ENCODE measurements at regions not wholly inside any gene's neighbourhood (a gene's known extent, or its start where the extent isn't known, plus 50 kb on each side); places are given as distances from the start of the nearest gene placed in this dataset.

GRCh38 chr4:165767671-165768070 is 105.4 kb upstream of the TLL1 start:
- Mint-ChIP-seq H3K36me3 (ENCODE audit: low read depth) (no peaks in the 10 kb centered on the region), H3K9me3 (no peaks in the 10 kb centered on the region), H3K4me1 (ENCODE audit: low read depth) (no peaks in the 10 kb centered on the region), H3K4me3 (no peak overlapping the region), H3K27me3 (ENCODE audit: low read depth) (no peaks in the 10 kb centered on the region), H3K27ac (no peak overlapping the region)

DNA sequence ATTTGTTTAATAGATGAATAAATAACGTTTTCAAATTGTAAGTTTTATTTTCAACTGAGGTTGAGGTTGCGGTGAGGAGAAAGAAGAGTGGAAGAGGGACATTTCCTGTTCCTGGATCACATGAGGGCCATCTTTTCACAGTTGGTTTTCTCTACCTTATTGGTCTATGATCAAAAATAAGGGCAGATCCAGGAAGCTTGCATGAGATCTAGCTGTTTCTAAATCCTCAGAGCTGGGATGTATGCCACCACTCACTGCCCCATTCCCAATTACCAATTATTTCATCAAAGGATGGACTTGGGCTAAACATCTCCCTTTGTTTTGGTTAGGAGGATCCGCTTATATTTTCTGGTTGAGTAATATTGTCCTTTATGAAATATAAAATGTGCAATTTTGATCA is 104.8 kb upstream of the TLL1 start:
- no peak overlapping the region for H3K4me3 Mint-ChIP-seq
- H3K36me3 Mint-ChIP-seq (ENCODE audit: low read depth) = no peaks in the 10 kb centered on the region
- H3K27ac Mint-ChIP-seq = no peak overlapping the region
- no peaks in the 10 kb centered on the region for H3K9me3 Mint-ChIP-seq
- H3K27me3 Mint-ChIP-seq (ENCODE audit: low read depth) = no peaks in the 10 kb centered on the region
- H3K4me1 Mint-ChIP-seq (ENCODE audit: low read depth) = no peaks in the 10 kb centered on the region

DNA sequence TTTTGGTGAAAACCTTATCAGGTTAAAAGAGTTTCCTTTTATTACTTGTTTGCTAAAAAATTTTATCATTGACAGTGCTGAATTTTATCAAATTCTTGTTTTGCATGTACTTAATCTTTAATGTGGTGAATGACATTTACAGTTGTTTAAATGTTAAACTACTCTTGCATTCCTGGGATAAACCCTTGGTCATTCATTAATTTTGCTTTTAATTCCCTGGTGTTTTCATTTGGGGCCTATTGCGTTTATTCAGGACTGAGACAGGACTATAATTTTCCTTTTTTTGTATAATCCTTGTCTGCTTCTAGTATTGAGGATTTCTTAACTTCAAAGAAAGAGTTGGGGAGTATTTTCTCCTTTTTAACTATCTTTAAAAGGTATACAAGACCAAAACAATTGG is 98.7 kb upstream of the TLL1 start:
- no peaks in the 10 kb centered on the region for H3K4me1 Mint-ChIP-seq (ENCODE audit: low read depth)
- H3K27ac Mint-ChIP-seq = no peak overlapping the region
- H3K27me3 Mint-ChIP-seq (ENCODE audit: low read depth) = no peaks in the 10 kb centered on the region
- H3K36me3 Mint-ChIP-seq (ENCODE audit: low read depth) = no peaks in the 10 kb centered on the region
- no peaks in the 10 kb centered on the region for H3K9me3 Mint-ChIP-seq
- no peak overlapping the region for H3K4me3 Mint-ChIP-seq

GRCh38 chr4:165779950-165780670 is 92.9 kb upstream of the TLL1 start:
- Mint-ChIP-seq H3K27me3 (ENCODE audit: low read depth) (no peaks in the 10 kb centered on the region), H3K9me3 (no peaks in the 10 kb centered on the region), H3K36me3 (ENCODE audit: low read depth) (no peaks in the 10 kb centered on the region), H3K4me3 (no peak overlapping the region), H3K27ac (no peak overlapping the region), H3K4me1 (ENCODE audit: low read depth) (no peaks in the 10 kb centered on the region)

DNA sequence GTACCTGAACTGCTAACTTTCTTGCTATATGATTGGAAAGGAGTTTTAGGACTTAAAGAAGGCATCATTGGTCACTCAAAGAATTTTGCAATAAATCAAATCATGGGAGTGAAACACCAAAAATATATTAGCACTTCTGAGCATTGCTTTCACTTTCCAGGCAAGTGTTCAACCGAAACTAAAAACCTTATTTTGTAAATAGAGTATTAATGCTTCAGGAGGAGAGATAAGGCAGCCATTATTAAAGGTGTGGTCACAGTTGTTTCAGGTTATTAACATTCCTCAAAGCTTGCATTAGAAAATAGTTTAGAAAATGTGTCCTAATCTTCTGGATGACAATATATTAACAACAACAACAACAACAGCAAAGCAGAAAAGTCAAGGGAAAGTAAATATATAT is 92.3 kb upstream of the TLL1 start:
- Mint-ChIP-seq H3K4me1 (ENCODE audit: low read depth) (no peaks in the 10 kb centered on the region), H3K36me3 (ENCODE audit: low read depth) (no peaks in the 10 kb centered on the region), H3K9me3 (no peaks in the 10 kb centered on the region), H3K4me3 (no peak overlapping the region), H3K27ac (no peak overlapping the region), H3K27me3 (ENCODE audit: low read depth) (no peaks in the 10 kb centered on the region)

DNA sequence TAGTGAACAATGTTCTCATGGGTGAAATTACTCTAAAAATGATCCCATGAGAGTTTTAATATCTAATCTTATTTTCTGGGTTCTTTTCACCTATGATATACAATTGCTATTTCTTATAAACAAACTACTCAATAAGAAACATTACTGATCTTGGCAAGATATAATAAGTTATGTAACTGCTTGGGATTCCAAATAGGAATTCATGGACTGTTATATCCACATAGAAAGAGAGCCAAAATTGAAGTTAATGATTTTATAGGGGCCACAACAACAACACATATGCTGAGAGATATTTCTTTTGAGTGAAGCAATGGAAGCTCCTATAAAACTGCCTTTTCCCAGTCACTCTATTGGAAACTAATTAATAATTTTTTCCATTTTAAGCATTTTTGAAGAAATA is 90.4 kb upstream of the TLL1 start:
- H3K27ac Mint-ChIP-seq = no peak overlapping the region
- no peaks in the 10 kb centered on the region for H3K9me3 Mint-ChIP-seq
- no peaks in the 10 kb centered on the region for H3K27me3 Mint-ChIP-seq (ENCODE audit: low read depth)
- no peaks in the 10 kb centered on the region for H3K4me1 Mint-ChIP-seq (ENCODE audit: low read depth)
- no peak overlapping the region for H3K4me3 Mint-ChIP-seq
- H3K36me3 Mint-ChIP-seq (ENCODE audit: low read depth) = no peaks in the 10 kb centered on the region

DNA sequence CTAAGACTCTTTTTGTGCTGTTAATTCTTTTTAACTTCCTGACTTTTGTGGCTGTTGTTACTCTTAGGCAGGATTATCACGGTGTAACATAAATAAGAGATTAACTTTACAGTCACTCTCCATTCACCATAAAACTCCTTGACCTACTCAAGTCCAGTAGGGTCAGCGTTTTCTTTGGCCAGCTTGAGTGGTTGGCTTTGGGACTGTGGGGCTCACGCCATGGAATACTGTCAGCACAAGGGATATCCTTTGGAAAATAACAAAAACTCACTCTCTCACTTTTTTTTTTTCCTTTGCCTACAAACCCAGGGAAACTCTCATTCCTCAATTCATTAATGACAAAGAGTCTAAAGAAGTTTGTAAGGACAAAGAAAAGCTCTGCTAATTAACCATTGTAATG is 89.4 kb upstream of the TLL1 start:
- Mint-ChIP-seq H3K36me3 (ENCODE audit: low read depth) (no peaks in the 10 kb centered on the region), H3K4me1 (ENCODE audit: low read depth) (no peaks in the 10 kb centered on the region)

GRCh38 chr4:165784672-165785071 is 88.4 kb upstream of the TLL1 start:
- H3K27me3 Mint-ChIP-seq (ENCODE audit: low read depth) = no peaks in the 10 kb centered on the region

More for the DNA sequence above, 89.4 kb upstream of the TLL1 start:
- no peaks in the 10 kb centered on the region for H3K27me3 Mint-ChIP-seq (ENCODE audit: low read depth)
- H3K9me3 Mint-ChIP-seq = no peaks in the 10 kb centered on the region
- H3K27ac Mint-ChIP-seq = no peak overlapping the region
- no peak overlapping the region for H3K4me3 Mint-ChIP-seq

DNA sequence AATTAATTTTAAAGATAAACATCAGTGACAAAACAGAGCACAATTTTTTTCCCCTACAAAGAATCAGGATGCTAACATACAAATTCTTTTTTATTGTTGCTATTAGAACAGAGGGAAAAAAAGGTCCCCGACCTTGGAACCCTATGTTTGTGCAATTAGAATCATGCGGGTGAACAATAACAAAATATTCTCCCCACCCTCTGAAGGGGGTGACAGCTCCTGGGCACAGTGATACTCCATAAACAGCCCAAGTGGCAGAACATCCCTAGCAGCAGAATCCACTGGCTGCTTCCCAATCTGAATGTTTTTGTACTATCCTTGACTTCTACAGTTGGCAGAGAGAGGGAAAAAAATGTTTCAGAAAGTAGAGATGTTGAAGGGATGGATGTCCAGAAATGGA is 87.7 kb upstream of the TLL1 start:
- no peak overlapping the region for H3K4me3 Mint-ChIP-seq
- no peaks in the 10 kb centered on the region for H3K36me3 Mint-ChIP-seq (ENCODE audit: low read depth)
- H3K27ac Mint-ChIP-seq = no peak overlapping the region
- H3K9me3 Mint-ChIP-seq = no peaks in the 10 kb centered on the region
- no peaks in the 10 kb centered on the region for H3K27me3 Mint-ChIP-seq (ENCODE audit: low read depth)
- H3K4me1 Mint-ChIP-seq (ENCODE audit: low read depth) = no peaks in the 10 kb centered on the region

More at GRCh38 chr4:165784672-165785071, 88.4 kb upstream of the TLL1 start:
- H3K4me1 Mint-ChIP-seq (ENCODE audit: low read depth) = no peaks in the 10 kb centered on the region
- no peaks in the 10 kb centered on the region for H3K36me3 Mint-ChIP-seq (ENCODE audit: low read depth)
- no peak overlapping the region for H3K4me3 Mint-ChIP-seq
- no peak overlapping the region for H3K27ac Mint-ChIP-seq
- no peaks in the 10 kb centered on the region for H3K9me3 Mint-ChIP-seq

- no peaks in the 10 kb centered on the region for H3K27me3 Mint-ChIP-seq (ENCODE audit: low read depth)
- no peaks in the 10 kb centered on the region for H3K4me1 Mint-ChIP-seq (ENCODE audit: low read depth)
- H3K36me3 Mint-ChIP-seq (ENCODE audit: low read depth) = no peaks in the 10 kb centered on the region
- H3K27ac Mint-ChIP-seq = no peak overlapping the region
- no peaks in the 10 kb centered on the region for H3K9me3 Mint-ChIP-seq
- no peak overlapping the region for H3K4me3 Mint-ChIP-seq
Observed at GRCh38 chr4:165787516-165788274, 85.3 kb upstream of the TLL1 start.

- Mint-ChIP-seq H3K36me3 (ENCODE audit: low read depth) (no peaks in the 10 kb centered on the region), H3K27me3 (ENCODE audit: low read depth) (no peaks in the 10 kb centered on the region), H3K4me3 (no peak overlapping the region), H3K27ac (no peak overlapping the region), H3K9me3 (no peaks in the 10 kb centered on the region), H3K4me1 (ENCODE audit: low read depth) (no peaks in the 10 kb centered on the region)
Observed at GRCh38 chr4:165788686-165789463, 84.2 kb upstream of the TLL1 start.

DNA sequence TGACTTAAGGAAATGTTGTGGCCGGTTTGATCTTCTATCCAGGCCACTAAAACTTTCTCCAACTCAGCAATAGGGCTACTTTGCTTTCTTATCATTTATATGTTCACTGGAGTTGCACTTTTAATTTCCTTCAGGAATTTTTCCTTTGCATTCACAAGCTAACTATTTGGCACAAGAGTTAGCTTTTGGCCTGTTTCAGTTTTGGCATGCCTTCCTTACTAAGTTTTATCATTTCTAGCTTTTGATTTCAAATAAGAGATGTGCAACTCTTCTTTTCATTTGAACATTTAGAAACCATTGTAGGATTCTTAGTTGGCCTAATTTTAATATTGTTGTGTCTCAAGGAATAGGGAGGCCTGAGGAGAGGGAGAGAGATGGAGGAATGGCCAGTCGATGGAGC is 79.8 kb upstream of the TLL1 start:
- Mint-ChIP-seq H3K27ac (no peak overlapping the region), H3K9me3 (no peaks in the 10 kb centered on the region), H3K4me3 (no peak overlapping the region), H3K4me1 (ENCODE audit: low read depth) (no peaks in the 10 kb centered on the region), H3K36me3 (ENCODE audit: low read depth) (no peaks in the 10 kb centered on the region), H3K27me3 (ENCODE audit: low read depth) (no peaks in the 10 kb centered on the region)

DNA sequence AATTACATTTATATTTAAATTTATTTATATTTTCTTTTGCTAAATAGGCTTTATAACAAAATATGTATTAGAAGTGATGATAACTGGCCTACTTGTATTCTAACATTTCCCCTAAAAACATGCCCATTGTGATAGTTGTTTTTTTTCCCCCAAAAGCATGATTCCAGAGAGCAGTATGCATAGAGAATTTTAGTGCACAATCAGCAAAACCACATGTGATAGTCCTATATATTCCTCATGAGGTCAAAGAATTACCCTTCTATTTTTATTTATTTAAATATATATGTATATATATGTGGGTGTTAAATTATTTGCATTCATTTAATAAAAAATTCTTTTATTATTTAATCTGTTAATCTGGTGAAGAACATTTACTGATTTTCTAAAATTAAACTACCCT is 78.2 kb upstream of the TLL1 start:
- Mint-ChIP-seq H3K4me1 (ENCODE audit: low read depth) (no peaks in the 10 kb centered on the region), H3K27me3 (ENCODE audit: low read depth) (no peaks in the 10 kb centered on the region), H3K9me3 (no peaks in the 10 kb centered on the region), H3K4me3 (no peak overlapping the region), H3K27ac (no peak overlapping the region), H3K36me3 (ENCODE audit: low read depth) (no peaks in the 10 kb centered on the region)

- Mint-ChIP-seq H3K4me1 (ENCODE audit: low read depth) (no peaks in the 10 kb centered on the region), H3K27ac (no peak overlapping the region), H3K4me3 (no peak overlapping the region), H3K27me3 (ENCODE audit: low read depth) (no peaks in the 10 kb centered on the region), H3K9me3 (no peaks in the 10 kb centered on the region), H3K36me3 (ENCODE audit: low read depth) (no peaks in the 10 kb centered on the region)
Observed at GRCh38 chr4:165799384-165799815, 73.6 kb upstream of the TLL1 start.

DNA sequence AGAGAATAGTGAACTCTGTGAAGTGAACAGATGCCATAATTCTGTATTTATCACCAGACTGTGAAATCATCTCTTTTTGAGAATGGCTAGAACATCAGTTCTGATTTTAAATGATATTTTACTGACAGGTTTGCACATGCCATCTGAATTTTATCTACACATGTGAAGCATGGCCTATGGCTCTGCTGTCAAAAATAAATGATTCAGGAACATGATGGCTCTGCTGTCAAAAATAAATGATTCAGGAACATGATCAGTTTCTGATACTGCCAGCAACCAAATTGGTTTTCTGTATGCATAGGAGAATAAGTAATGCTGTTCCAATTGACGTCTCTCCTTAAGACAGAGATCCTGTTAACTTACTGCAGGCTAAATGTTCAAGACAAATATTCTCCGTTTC is 70.6 kb upstream of the TLL1 start:
- no peak overlapping the region for H3K27ac Mint-ChIP-seq
- H3K4me3 Mint-ChIP-seq = no peak overlapping the region
- no peaks in the 10 kb centered on the region for H3K9me3 Mint-ChIP-seq
- H3K36me3 Mint-ChIP-seq (ENCODE audit: low read depth) = no peaks in the 10 kb centered on the region
- H3K27me3 Mint-ChIP-seq (ENCODE audit: low read depth) = no peaks in the 10 kb centered on the region
- no peaks in the 10 kb centered on the region for H3K4me1 Mint-ChIP-seq (ENCODE audit: low read depth)
